ENCODE measurements at regions not wholly inside any gene's neighbourhood (a gene's known extent, or its start where the extent isn't known, plus 50 kb on each side); places are given as distances from the start of the nearest gene placed in this dataset.
"Not testable (repeated sequence)": the region's sequence is repeated elsewhere in the genome, so short reads cannot be mapped to it uniquely, and the experiment has no call there.

GRCh38 chr18:60200558-60200957 is 172.0 kb downstream of the MC4R start:
- no peak for DNase-seq

- DNase-seq = no peak
These were observed 173.1 kb downstream of the MC4R start for GRCh38 chr18:60199505-60199904.

GRCh38 chr18:60197671-60198462 is 174.7 kb downstream of the MC4R start:
- DNase-seq = no peak

- DNase-seq = no peak
These were observed 175.6 kb downstream of the MC4R start for GRCh38 chr18:60196836-60197606.

GRCh38 chr18:60193780-60194179 is 178.8 kb downstream of the MC4R start:
- DNase-seq = no peak

- DNase-seq = no peak
These were observed 180.6 kb downstream of the MC4R start for GRCh38 chr18:60191926-60192325.

- DNase-seq = no peak
These were observed 182.7 kb downstream of the MC4R start for GRCh38 chr18:60189856-60190255.

- no peak for DNase-seq
These were observed 183.6 kb downstream of the MC4R start for GRCh38 chr18:60188958-60189357.

- DNase-seq = no peak
These were observed 190.4 kb downstream of the MC4R start for GRCh38 chr18:60182223-60182622.

- no peak for DNase-seq
These were observed 191.9 kb downstream of the MC4R start for GRCh38 chr18:60180671-60181070.

GRCh38 chr18:60178224-60178623 is 194.4 kb downstream of the MC4R start:
- DNase-seq = not testable (repeated sequence)

- no peak for DNase-seq
These were observed 196.3 kb downstream of the MC4R start for GRCh38 chr18:60176259-60176658.

GRCh38 chr18:60174832-60175231 is 197.7 kb downstream of the MC4R start:
- DNase-seq = no peak

GRCh38 chr18:60172030-60172429 is 200.5 kb downstream of the MC4R start:
- no peak for DNase-seq

GRCh38 chr18:60163622-60164021 is 209.0 kb downstream of the MC4R start:
- DNase-seq = no peak

GRCh38 chr18:60162388-60162787 is 210.2 kb downstream of the MC4R start:
- DNase-seq = no peak

GRCh38 chr18:60157810-60158209 is 214.8 kb downstream of the MC4R start:
- peak; percentile 75 for DNase-seq

- no peak for DNase-seq
These were observed 219.2 kb downstream of the MC4R start for GRCh38 chr18:60153376-60153775.

- no peak for DNase-seq
These were observed 223.3 kb downstream of the MC4R start for GRCh38 chr18:60149316-60149715.

- no peak for DNase-seq
These were observed 225.3 kb downstream of the MC4R start for GRCh38 chr18:60147323-60147722.

GRCh38 chr18:60146220-60146960 is 226.2 kb downstream of the MC4R start:
- no peak for DNase-seq

GRCh38 chr18:60145776-60146175 is 226.8 kb downstream of the MC4R start:
- DNase-seq = no peak

- DNase-seq = no peak
These were observed 235.0 kb downstream of the PMAIP1 start for GRCh38 chr18:60134806-60135205.

GRCh38 chr18:60130284-60130683 is 230.5 kb downstream of the PMAIP1 start:
- DNase-seq = no peak
